ENCODE measurements at regions not wholly inside any gene's neighbourhood (a gene's known extent, or its start where the extent isn't known, plus 50 kb on each side); places are given as distances from the start of the nearest gene placed in this dataset.

DNA sequence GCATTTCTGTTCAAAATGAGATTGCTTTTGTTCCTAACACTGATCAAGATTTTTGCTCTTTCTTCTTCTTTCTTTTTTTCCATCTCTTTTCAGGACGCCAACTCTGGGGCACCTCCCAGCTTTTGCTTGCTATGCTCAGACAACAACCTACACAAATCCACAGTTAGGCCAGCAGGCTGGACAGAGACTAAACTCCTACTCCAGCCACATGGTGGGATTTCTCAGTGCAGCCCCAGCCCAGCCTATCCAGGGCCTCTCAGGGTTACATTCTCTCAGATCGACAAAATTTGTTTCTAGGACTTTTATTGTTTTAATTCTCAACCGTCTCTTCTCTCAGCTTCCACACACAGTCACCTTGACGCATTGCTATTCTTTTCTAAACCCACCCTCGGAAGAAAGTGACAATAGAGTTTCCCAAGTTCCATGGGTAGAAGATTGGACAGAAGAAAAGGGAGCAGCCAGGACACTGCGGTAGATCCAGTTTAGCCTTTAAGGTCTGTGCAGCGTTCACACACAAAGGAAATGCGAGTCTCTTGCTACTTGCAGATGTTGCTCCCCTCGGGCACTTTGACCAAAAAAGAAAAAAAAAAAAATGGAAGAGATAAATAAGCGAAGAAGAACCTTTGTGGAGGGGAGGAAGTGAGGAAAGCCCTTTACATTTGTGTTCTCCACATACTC is 588.6 kb upstream of the GRAMD2B start:
- no peak for TF ChIP-seq POLR2A (IDR thresholded peaks at IDR 0.05; ENCODE audit: insufficient read depth in 1 of 2, low read depth in 2 of 2, low read length in 2 of 2)
- TF ChIP-seq, protein P1, sequence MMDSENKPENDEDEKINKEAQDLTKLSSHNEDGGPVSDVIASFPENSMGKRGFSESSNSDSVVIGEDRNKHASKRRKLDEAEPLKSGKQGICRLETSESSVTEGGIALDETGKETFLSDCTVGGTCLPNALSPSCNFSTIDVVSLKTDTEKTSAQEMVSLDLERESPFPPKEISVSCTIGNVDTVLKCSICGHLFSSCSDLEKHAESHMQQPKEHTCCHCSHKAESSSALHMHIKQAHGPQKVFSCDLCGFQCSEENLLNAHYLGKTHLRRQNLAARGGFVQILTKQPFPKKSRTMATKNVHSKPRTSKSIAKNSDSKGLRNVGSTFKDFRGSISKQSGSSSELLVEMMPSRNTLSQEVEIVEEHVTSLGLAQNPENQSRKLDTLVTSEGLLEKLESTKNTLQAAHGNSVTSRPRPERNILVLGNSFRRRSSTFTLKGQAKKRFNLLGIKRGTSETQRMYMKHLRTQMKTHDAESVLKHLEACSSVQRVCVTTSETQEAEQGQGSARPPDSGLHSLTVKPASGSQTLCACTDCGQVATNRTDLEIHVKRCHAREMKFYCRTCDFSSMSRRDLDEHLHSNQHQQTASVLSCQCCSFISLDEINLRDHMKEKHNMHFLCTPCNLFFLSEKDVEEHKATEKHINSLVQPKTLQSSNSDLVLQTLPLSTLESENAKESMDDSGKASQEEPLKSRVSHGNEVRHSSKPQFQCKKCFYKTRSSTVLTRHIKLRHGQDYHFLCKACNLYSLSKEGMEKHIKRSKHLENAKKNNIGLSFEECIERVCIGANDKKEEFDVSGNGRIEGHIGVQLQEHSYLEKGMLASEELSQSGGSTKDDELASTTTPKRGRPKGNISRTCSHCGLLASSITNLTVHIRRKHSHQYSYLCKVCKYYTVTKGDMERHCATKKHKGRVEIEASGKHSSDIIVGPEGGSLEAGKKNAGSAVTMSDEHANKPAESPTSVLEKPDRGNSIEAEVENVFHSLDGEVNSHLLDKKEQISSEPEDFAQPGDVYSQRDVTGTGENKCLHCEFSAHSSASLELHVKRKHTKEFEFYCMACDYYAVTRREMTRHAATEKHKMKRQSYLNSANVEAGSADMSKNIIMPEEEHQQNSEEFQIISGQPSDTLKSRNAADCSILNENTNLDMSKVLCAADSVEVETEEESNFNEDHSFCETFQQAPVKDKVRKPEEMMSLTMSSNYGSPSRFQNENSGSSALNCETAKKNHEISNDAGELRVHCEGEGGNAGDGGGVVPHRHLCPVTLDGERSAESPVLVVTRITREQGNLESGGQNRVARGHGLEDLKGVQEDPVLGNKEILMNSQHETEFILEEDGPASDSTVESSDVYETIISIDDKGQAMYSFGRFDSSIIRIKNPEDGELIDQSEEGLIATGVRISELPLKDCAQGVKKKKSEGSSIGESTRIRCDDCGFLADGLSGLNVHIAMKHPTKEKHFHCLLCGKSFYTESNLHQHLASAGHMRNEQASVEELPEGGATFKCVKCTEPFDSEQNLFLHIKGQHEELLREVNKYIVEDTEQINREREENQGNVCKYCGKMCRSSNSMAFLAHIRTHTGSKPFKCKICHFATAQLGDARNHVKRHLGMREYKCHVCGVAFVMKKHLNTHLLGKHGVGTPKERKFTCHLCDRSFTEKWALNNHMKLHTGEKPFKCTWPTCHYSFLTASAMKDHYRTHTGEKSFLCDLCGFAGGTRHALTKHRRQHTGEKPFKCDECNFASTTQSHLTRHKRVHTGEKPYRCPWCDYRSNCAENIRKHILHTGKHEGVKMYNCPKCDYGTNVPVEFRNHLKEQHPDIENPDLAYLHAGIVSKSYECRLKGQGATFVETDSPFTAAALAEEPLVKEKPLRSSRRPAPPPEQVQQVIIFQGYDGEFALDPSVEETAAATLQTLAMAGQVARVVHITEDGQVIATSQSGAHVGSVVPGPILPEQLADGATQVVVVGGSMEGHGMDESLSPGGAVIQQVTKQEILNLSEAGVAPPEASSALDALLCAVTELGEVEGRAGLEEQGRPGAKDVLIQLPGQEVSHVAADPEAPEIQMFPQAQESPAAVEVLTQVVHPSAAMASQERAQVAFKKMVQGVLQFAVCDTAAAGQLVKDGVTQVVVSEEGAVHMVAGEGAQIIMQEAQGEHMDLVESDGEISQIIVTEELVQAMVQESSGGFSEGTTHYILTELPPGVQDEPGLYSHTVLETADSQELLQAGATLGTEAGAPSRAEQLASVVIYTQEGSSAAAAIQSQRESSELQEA (CRISPR knock-in tag; IDR thresholded peaks at IDR 0.05; ENCODE audit: not compliant biosample characterization) = no peak
- TF ChIP-seq SCMH1 (CRISPR knock-in tag; IDR thresholded peaks at IDR 0.05; ENCODE audit: borderline replicate concordance) = no peak
- no peak for TF ChIP-seq ZNF343 (CRISPR knock-in tag; IDR thresholded peaks at IDR 0.05)

Measured in HepG2 (cell line).